HCT116 (cell line): ENCODE measurements at regions not wholly inside any gene's neighbourhood (a gene's known extent, or its start where the extent isn't known, plus 50 kb on each side); places are given as distances from the start of the nearest gene placed in this dataset.

Source experiments
- ATAC-seq: fragments of 200-7000 bp; cut with Tn5 transposase; 2 replicates; pipeline ENCODE4 v1.9.1; 2020; ENCODE audit warnings: mild to moderate bottlenecking, moderate library complexity
- BruUV-seq: library from RNA; stranded (reverse); fragments of 400-500 nt; replicated peaks from 2 replicates; lab custom pipeline; 2021; lab: Mats Ljungman, UMichigan
- CTCF ChIA-PET: fragments of 300-600 bp; sonication (Branson Sonifier 250); formaldehyde crosslinking; loops from one replicate; lab custom pipeline; 2021; ENCODE audit warnings: antibody characterized with exemption; lab: Charles Lee
- POLR2A ChIA-PET: fragments of 300-600, 350-600 bp; sonication (Branson Sonifier 250); formaldehyde crosslinking; loops from one replicate; lab custom pipeline; 2021; ENCODE audit warnings: antibody characterized with exemption; lab: Charles Lee
- RAD21 ChIA-PET, 2 experiments: fragments of 300-600 bp; sonication (Branson Sonifier 250); formaldehyde crosslinking; loops; one replicate each; lab custom pipeline; 2023; ENCODE audit warnings: low total read pairs in 2 of 2; ENCODE audit not compliant: uncharacterized antibody in 2 of 2, unreplicated experiment in 2 of 2, low non-redundant PET in 1 of 2; lab: Charles Lee
- DNase-seq: peaks from one replicate; pipeline ENCODE4 v3.0.0-alpha.2; 2010; ENCODE audit warnings: low read depth, low spot score
- H2AFZ ChIP-seq: fragments of 200-600 bp; shearing (Covaris generic), sonication (generic); 2 replicates; pipeline ENCODE4 v1.6.1; 2017; ENCODE audit warnings: low read depth, mixed run types, mixed read lengths, antibody characterized with exemption, low read length; ENCODE audit not compliant: poor library complexity, severe bottlenecking
- H3K27ac ChIP-seq: 2 replicates; pipeline ENCODE4 v1.5.1; 2012; ENCODE audit warnings: low read depth, low read length
- H3K27me3 ChIP-seq: fragments of 200-600 bp; sonication (generic); 2 replicates; pipeline ENCODE4 v1.6.1; 2016; ENCODE audit warnings: mixed run types, low read length, mixed read lengths; ENCODE audit not compliant: insufficient read depth
- H3K36me3 ChIP-seq, 2 experiments: fragments of 200-500 bp in 1 of 2; fragments of 200-600 bp in 1 of 2; sonication (Bioruptor generic) in 1 of 2; sonication (generic) in 1 of 2; 2 replicates each; pipeline versions ENCODE4 v1.5.1 to v1.6.1; 2014 to 2016; ENCODE audit warnings: low read length in 2 of 2, inconsistent platforms in 1 of 2, mixed read lengths in 1 of 2, mixed run types in 1 of 2; ENCODE audit not compliant: insufficient read depth in 2 of 2, control insufficient read depth in 1 of 2
- H3K4me1 ChIP-seq, 2 experiments: fragments of 200-600 bp in 1 of 2; sonication (generic) in 1 of 2; 2 replicates each; pipeline versions ENCODE4 v1.5.1 to v1.6.1; 2012 to 2017; ENCODE audit warnings: low read length in 2 of 2, inconsistent platforms in 1 of 2, mild to moderate bottlenecking in 1 of 2, mixed read lengths in 1 of 2, mixed run types in 1 of 2, moderate library complexity in 1 of 2; ENCODE audit not compliant: insufficient read depth in 2 of 2, control insufficient read depth in 1 of 2
- H3K4me2 ChIP-seq: fragments of 200-600 bp; sonication (generic); 2 replicates; pipeline ENCODE4 v1.6.1; 2017; ENCODE audit warnings: mixed run types, low read length, mixed read lengths
- H3K4me3 ChIP-seq, 2 experiments: fragments of 200-600 bp in 1 of 2; sonication (generic) in 1 of 2; replicated peaks in 1 of 2; 2 replicates each; pipeline ENCODE4 v1.5.1; 2011 to 2016; ENCODE audit warnings: low read length in 2 of 2, control low read depth in 1 of 2, low read depth in 1 of 2, mild to moderate bottlenecking in 1 of 2, mixed read lengths in 1 of 2, mixed run types in 1 of 2
- H3K79me2 ChIP-seq: fragments of 200-600 bp; sonication (generic); 2 replicates; pipeline ENCODE4 v1.6.1; 2017; ENCODE audit warnings: mild to moderate bottlenecking, mixed run types, low read length, moderate library complexity, mixed read lengths; ENCODE audit not compliant: insufficient read depth
- H3K9ac ChIP-seq: fragments of 200-600 bp; sonication (generic); 2 replicates; pipeline ENCODE4 v1.6.1; 2016; ENCODE audit warnings: low read length, mixed read lengths
- H3K9me2 ChIP-seq: fragments of 200-600 bp; sonication (generic), shearing (Covaris generic); 2 replicates; pipeline ENCODE4 v1.6.1; 2017; ENCODE audit warnings: mixed run types, mild to moderate bottlenecking, moderate library complexity; ENCODE audit not compliant: insufficient read depth
- H3K9me3 ChIP-seq, 2 experiments: fragments of 200-500 bp in 1 of 2; fragments of 200-600 bp in 1 of 2; sonication (Bioruptor generic) in 1 of 2; sonication (generic) in 1 of 2; 2 replicates each; pipeline ENCODE4 v1.6.1; 2014 to 2017; ENCODE audit warnings: low read length in 2 of 2, mixed read lengths in 2 of 2, inconsistent platforms in 1 of 2, low read depth in 1 of 2, mild to moderate bottlenecking in 1 of 2, mixed run types in 1 of 2, moderate library complexity in 1 of 2; ENCODE audit not compliant: control insufficient read depth in 1 of 2, insufficient read depth in 1 of 2
- H4K20me1 ChIP-seq: fragments of 200-600 bp; sonication (generic), shearing (Covaris generic); 2 replicates; pipeline ENCODE4 v1.6.1; 2017; ENCODE audit warnings: mixed run types, mild to moderate bottlenecking, moderate library complexity; ENCODE audit not compliant: insufficient read depth
- CBX3 ChIP-seq: IDR thresholded peaks from 2 replicates; pipeline ENCODE4 v1.6.1; 2012; ENCODE audit warnings: low read depth
- CEBPB ChIP-seq: IDR thresholded peaks from 2 replicates; pipeline ENCODE4 v1.6.1; 2012; ENCODE audit warnings: low read depth
- EGR1 ChIP-seq: IDR thresholded peaks from 2 replicates; pipeline ENCODE4 v1.6.1; 2012; ENCODE audit warnings: low read depth
- ELF1 ChIP-seq: IDR thresholded peaks from 2 replicates; pipeline ENCODE4 v1.6.1; 2012; ENCODE audit warnings: low read depth, borderline replicate concordance
- EZH2 ChIP-seq: fragments of 200-600 bp; sonication (generic); IDR thresholded peaks from 2 replicates; pipeline ENCODE4 v1.6.1; 2017; ENCODE audit warnings: antibody characterized with exemption, mixed run types
- EZH2phosphoT487 ChIP-seq: fragments of 200-600 bp; IDR thresholded peaks from 2 replicates; pipeline ENCODE4 v1.6.1; 2018; ENCODE audit warnings: antibody characterized with exemption, borderline replicate concordance
- FOSL1 ChIP-seq: IDR thresholded peaks from 2 replicates; pipeline ENCODE4 v1.6.1; 2012; ENCODE audit warnings: low read depth
- JUND ChIP-seq: IDR thresholded peaks from 2 replicates; pipeline ENCODE4 v1.6.1; 2012
- POLR2A ChIP-seq: IDR thresholded peaks from 2 replicates; pipeline ENCODE4 v1.7.0; 2011; ENCODE audit warnings: borderline replicate concordance; ENCODE audit not compliant: insufficient read depth, insufficient read length; ENCODE audit errors: extremely low read depth
- POLR2AphosphoS5 ChIP-seq: IDR thresholded peaks from 2 replicates; pipeline ENCODE4 v1.6.1; 2011; ENCODE audit warnings: mild to moderate bottlenecking, low read depth, low read length, moderate library complexity
- RAD21 ChIP-seq: IDR thresholded peaks from 2 replicates; pipeline ENCODE4 v1.6.1; 2012; ENCODE audit warnings: low read depth, mild to moderate bottlenecking
- SIN3A ChIP-seq: IDR thresholded peaks from 2 replicates; pipeline ENCODE4 v1.6.1; 2012; ENCODE audit warnings: low read depth
- SP1 ChIP-seq: IDR thresholded peaks from 2 replicates; pipeline ENCODE4 v1.6.1; 2012; ENCODE audit warnings: low read depth
- SRF ChIP-seq: IDR thresholded peaks from 2 replicates; pipeline ENCODE4 v1.6.1; 2012; ENCODE audit warnings: low read depth
- TCF7L2 ChIP-seq: IDR thresholded peaks from 2 replicates; pipeline ENCODE4 v1.7.0; 2011; ENCODE audit warnings: borderline replicate concordance, inconsistent platforms; ENCODE audit not compliant: insufficient read depth, insufficient read length; ENCODE audit errors: extremely low read depth
- YY1 ChIP-seq: IDR thresholded peaks from 2 replicates; pipeline ENCODE4 v1.6.1; 2011; ENCODE audit warnings: low read length, low read depth, moderate library complexity, mild to moderate bottlenecking; ENCODE audit not compliant: insufficient replicate concordance; ENCODE audit errors: extremely low read depth
- ZFX ChIP-seq: fragments of 450-650 bp; IDR thresholded peaks from 2 replicates; pipeline ENCODE4 v1.6.1; 2017
- ZNF274 ChIP-seq: fragments of 200-500 bp; sonication (Bioruptor generic); IDR thresholded peaks from 2 replicates; pipeline ENCODE4 v1.6.1; 2014; ENCODE audit warnings: mild to moderate bottlenecking, low read depth, low read length, inconsistent platforms
- intact Hi-C: fragments of 100-400 bp; cut with micrococcal nuclease; formaldehyde crosslinking; loops from 2 replicates; pipeline ENCODE4 v1.10.0; 2022
- TF ChIP-seq, protein P1 (sequence below): IDR thresholded peaks from 2 replicates; pipeline ENCODE4 v1.6.1; 2012
- TF ChIP-seq, protein P2 (sequence below), 3 experiments: fragments of 200-600 bp in 1 of 3; sonication (generic) in 1 of 3; IDR thresholded peaks in 2 of 3; conservative IDR thresholded peaks in 1 of 3; 2 replicates each; pipeline ENCODE4 v1.5.1; 2012 to 2017; ENCODE audit warnings: low read depth in 2 of 3, low read length in 2 of 3, antibody characterized with exemption in 1 of 3, borderline replicate concordance in 1 of 3, control low read depth in 1 of 3, mild to moderate bottlenecking in 1 of 3, mixed read lengths in 1 of 3, mixed run types in 1 of 3, moderate library complexity in 1 of 3; ENCODE audit not compliant: insufficient read depth in 1 of 3
- TF ChIP-seq, protein P3 (sequence below): IDR thresholded peaks from 2 replicates; pipeline ENCODE4 v1.6.1; 2012; ENCODE audit warnings: low read depth
- TF ChIP-seq, protein P4 (sequence below): IDR thresholded peaks from 2 replicates; pipeline ENCODE4 v1.6.1; 2011; ENCODE audit warnings: mild to moderate bottlenecking, low read length, moderate library complexity; ENCODE audit not compliant: insufficient replicate concordance; ENCODE audit errors: extremely low read depth

DNA sequence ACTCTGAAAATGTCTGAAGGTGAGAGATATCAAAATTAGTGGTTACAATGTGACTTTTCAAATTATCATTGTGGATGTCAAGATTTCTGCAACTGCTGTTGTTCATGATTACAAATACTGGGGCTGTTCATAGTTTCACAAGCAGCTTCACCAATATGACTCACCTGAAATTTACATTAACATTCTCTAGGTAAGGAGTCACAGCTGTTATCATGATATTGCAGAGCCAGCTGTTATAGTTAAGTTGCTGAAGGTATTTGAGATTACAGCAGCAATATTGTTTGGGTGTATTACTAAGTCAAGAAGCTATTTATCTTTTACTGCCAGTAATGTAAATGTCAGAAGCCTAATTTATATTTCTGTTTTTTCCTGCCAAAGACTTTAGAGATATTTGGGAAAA lies 140.0 kb downstream of the MC4R start:
- Histone ChIP-seq H3K4me1 (peaks cover 0 to 11% of the 10 kb centered on the region in 2 experiments; a peak in 2 of 4 replicates), H3K9ac (no peak overlapping the region), H3K79me2 (no peaks in the 10 kb centered on the region), H3K36me3 (no peaks in the 10 kb centered on the region), H4K20me1 (no peaks in the 10 kb centered on the region), H2AFZ (no peak overlapping the region), H3K9me3 (no peaks in the 10 kb centered on the region), H3K4me2 (peak overlapping the region; percentile 53), H3K27me3 (no peaks in the 10 kb centered on the region), H3K27ac (no peak overlapping the region), H3K4me3 (no peak overlapping the region; a peak in 1 of 4 replicates), H3K9me2 (no peaks in the 10 kb centered on the region)
- intact Hi-C loops: no loop called here
- ChIA-PET RAD21 (interaction anchor here in 1 of 2 experiments (0.6 kb wide), 1 partner anchor 8 kb away, joined by 3 read pairs; no protein-coding TSS in a partner anchor), CTCF (no interaction called here), POLR2A (no interaction called here)
- peak; percentile 66; the same call in 1 of the 2 replicates for ATAC-seq
- no TSS peak for BruUV-seq
- peak; percentile 52 for DNase-seq
- TF ChIP-seq SP1 (peak; percentile 33), EZH2 (no peak), FOSL1 (peak; percentile 63), EZH2phosphoT487 (no peak), SIN3A (no peak), TCF7L2 (no peak), EGR1 (no peak), JUND (peak; percentile 51; the same call in 1 of the 2 replicates), YY1 (no peak), CEBPB (peak; percentile 60), RAD21 (no peak), POLR2AphosphoS5 (no peak), ZFX (no peak), CBX3 (no peak), SRF (no peak), ZNF274 (no peak), POLR2A (no peak), ELF1 (no peak)
- TF ChIP-seq, protein P1, sequence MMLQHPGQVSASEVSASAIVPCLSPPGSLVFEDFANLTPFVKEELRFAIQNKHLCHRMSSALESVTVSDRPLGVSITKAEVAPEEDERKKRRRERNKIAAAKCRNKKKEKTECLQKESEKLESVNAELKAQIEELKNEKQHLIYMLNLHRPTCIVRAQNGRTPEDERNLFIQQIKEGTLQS: no peak
- TF ChIP-seq, protein P2, sequence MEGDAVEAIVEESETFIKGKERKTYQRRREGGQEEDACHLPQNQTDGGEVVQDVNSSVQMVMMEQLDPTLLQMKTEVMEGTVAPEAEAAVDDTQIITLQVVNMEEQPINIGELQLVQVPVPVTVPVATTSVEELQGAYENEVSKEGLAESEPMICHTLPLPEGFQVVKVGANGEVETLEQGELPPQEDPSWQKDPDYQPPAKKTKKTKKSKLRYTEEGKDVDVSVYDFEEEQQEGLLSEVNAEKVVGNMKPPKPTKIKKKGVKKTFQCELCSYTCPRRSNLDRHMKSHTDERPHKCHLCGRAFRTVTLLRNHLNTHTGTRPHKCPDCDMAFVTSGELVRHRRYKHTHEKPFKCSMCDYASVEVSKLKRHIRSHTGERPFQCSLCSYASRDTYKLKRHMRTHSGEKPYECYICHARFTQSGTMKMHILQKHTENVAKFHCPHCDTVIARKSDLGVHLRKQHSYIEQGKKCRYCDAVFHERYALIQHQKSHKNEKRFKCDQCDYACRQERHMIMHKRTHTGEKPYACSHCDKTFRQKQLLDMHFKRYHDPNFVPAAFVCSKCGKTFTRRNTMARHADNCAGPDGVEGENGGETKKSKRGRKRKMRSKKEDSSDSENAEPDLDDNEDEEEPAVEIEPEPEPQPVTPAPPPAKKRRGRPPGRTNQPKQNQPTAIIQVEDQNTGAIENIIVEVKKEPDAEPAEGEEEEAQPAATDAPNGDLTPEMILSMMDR (IDR thresholded peaks at IDR 0.05 in 2 of 3, conservative IDR thresholded peaks at IDR 0.05 in 1 of 3; ENCODE audit: borderline replicate concordance in 1 of 3, insufficient read depth in 1 of 3, low read depth in 2 of 3, low read length in 2 of 3): no peak
- TF ChIP-seq, protein P3, sequence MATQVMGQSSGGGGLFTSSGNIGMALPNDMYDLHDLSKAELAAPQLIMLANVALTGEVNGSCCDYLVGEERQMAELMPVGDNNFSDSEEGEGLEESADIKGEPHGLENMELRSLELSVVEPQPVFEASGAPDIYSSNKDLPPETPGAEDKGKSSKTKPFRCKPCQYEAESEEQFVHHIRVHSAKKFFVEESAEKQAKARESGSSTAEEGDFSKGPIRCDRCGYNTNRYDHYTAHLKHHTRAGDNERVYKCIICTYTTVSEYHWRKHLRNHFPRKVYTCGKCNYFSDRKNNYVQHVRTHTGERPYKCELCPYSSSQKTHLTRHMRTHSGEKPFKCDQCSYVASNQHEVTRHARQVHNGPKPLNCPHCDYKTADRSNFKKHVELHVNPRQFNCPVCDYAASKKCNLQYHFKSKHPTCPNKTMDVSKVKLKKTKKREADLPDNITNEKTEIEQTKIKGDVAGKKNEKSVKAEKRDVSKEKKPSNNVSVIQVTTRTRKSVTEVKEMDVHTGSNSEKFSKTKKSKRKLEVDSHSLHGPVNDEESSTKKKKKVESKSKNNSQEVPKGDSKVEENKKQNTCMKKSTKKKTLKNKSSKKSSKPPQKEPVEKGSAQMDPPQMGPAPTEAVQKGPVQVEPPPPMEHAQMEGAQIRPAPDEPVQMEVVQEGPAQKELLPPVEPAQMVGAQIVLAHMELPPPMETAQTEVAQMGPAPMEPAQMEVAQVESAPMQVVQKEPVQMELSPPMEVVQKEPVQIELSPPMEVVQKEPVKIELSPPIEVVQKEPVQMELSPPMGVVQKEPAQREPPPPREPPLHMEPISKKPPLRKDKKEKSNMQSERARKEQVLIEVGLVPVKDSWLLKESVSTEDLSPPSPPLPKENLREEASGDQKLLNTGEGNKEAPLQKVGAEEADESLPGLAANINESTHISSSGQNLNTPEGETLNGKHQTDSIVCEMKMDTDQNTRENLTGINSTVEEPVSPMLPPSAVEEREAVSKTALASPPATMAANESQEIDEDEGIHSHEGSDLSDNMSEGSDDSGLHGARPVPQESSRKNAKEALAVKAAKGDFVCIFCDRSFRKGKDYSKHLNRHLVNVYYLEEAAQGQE: no peak
- TF ChIP-seq, protein P4, sequence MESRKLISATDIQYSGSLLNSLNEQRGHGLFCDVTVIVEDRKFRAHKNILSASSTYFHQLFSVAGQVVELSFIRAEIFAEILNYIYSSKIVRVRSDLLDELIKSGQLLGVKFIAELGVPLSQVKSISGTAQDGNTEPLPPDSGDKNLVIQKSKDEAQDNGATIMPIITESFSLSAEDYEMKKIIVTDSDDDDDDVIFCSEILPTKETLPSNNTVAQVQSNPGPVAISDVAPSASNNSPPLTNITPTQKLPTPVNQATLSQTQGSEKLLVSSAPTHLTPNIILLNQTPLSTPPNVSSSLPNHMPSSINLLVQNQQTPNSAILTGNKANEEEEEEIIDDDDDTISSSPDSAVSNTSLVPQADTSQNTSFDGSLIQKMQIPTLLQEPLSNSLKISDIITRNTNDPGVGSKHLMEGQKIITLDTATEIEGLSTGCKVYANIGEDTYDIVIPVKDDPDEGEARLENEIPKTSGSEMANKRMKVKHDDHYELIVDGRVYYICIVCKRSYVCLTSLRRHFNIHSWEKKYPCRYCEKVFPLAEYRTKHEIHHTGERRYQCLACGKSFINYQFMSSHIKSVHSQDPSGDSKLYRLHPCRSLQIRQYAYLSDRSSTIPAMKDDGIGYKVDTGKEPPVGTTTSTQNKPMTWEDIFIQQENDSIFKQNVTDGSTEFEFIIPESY: no peak
